Effector memory CD4-positive, alpha-beta T cell (primary cell): ENCODE measurements at regions not wholly inside any gene's neighbourhood (a gene's known extent, or its start where the extent isn't known, plus 50 kb on each side); places are given as distances from the start of the nearest gene placed in this dataset.

Experiments used
- DNase-seq, 3 donors: peaks; one replicate each; pipeline ENCODE4 v3.0.0-alpha.2; 2020
- H3K27ac ChIP-seq: 2 replicates; pipeline ENCODE4 v1.7.0; 2013; ENCODE audit warnings: mild to moderate bottlenecking, low read length, moderate library complexity; ENCODE audit not compliant: insufficient read depth, poor library complexity, severe bottlenecking
- H3K27me3 ChIP-seq: replicated peaks from 2 replicates; pipeline ENCODE4 v1.7.0; 2013; ENCODE audit warnings: mild to moderate bottlenecking, low read length; ENCODE audit not compliant: insufficient read depth, control insufficient read depth, poor library complexity, severe bottlenecking
- H3K36me3 ChIP-seq: 2 replicates; pipeline ENCODE4 v1.7.0; 2013; ENCODE audit warnings: mild to moderate bottlenecking, low read length, moderate library complexity; ENCODE audit not compliant: control insufficient read depth, insufficient read depth
- H3K4me1 ChIP-seq: 2 replicates; pipeline ENCODE4 v1.7.0; 2013; ENCODE audit warnings: low read length, mild to moderate bottlenecking; ENCODE audit not compliant: control insufficient read depth, insufficient read depth, poor library complexity, severe bottlenecking
- H3K4me3 ChIP-seq: 2 replicates; pipeline ENCODE4 v1.7.0; 2013; ENCODE audit warnings: low read length, low read depth, mild to moderate bottlenecking; ENCODE audit not compliant: insufficient read depth, poor library complexity, severe bottlenecking
- H3K9me3 ChIP-seq: 2 replicates; pipeline ENCODE4 v1.7.0; 2013; ENCODE audit warnings: mild to moderate bottlenecking, low read length, moderate library complexity; ENCODE audit not compliant: control insufficient read depth

GRCh38 chr4:182082910-182083309 is 160.3 kb upstream of the TENM3 start:
- H3K4me3 ChIP-seq = no peak overlapping the region
- H3K4me1 ChIP-seq = no peaks in the 10 kb centered on the region
- no peaks in the 10 kb centered on the region for H3K9me3 ChIP-seq
- DNase-seq = no peak
- no peak overlapping the region for H3K27ac ChIP-seq
- no peaks in the 10 kb centered on the region for H3K27me3 ChIP-seq
- H3K36me3 ChIP-seq = no peaks in the 10 kb centered on the region

- no peaks in the 10 kb centered on the region for H3K36me3 ChIP-seq
- no peaks in the 10 kb centered on the region for H3K27me3 ChIP-seq
- no peak overlapping the region for H3K4me3 ChIP-seq
- no peak for DNase-seq
- H3K4me1 ChIP-seq = no peaks in the 10 kb centered on the region
- no peak overlapping the region for H3K27ac ChIP-seq
- H3K9me3 ChIP-seq = no peaks in the 10 kb centered on the region
These were observed 159.4 kb upstream of the TENM3 start for GRCh38 chr4:182083671-182084410.

GRCh38 chr4:182085051-182085480 is 158.1 kb upstream of the TENM3 start:
- Histone ChIP-seq H3K27ac (no peak overlapping the region), H3K9me3 (no peaks in the 10 kb centered on the region), H3K4me1 (no peaks in the 10 kb centered on the region), H3K4me3 (no peak overlapping the region), H3K36me3 (no peaks in the 10 kb centered on the region), H3K27me3 (no peaks in the 10 kb centered on the region)
- no peak for DNase-seq

GRCh38 chr4:182089326-182089725 is 153.9 kb upstream of the TENM3 start:
- H3K27me3 ChIP-seq = no peaks in the 10 kb centered on the region
- H3K9me3 ChIP-seq = no peaks in the 10 kb centered on the region
- no peaks in the 10 kb centered on the region for H3K36me3 ChIP-seq
- DNase-seq = no peak
- H3K27ac ChIP-seq = no peak overlapping the region
- no peak overlapping the region for H3K4me3 ChIP-seq
- H3K4me1 ChIP-seq = no peaks in the 10 kb centered on the region

GRCh38 chr4:182090186-182090585 is 153.0 kb upstream of the TENM3 start:
- Histone ChIP-seq H3K36me3 (no peaks in the 10 kb centered on the region), H3K27me3 (no peaks in the 10 kb centered on the region), H3K4me1 (no peaks in the 10 kb centered on the region), H3K27ac (no peak overlapping the region), H3K4me3 (no peak overlapping the region), H3K9me3 (no peaks in the 10 kb centered on the region)
- no peak for DNase-seq

GRCh38 chr4:182091128-182091527 is 152.1 kb upstream of the TENM3 start:
- Histone ChIP-seq H3K36me3 (no peaks in the 10 kb centered on the region), H3K27me3 (no peaks in the 10 kb centered on the region), H3K4me3 (no peak overlapping the region), H3K4me1 (no peaks in the 10 kb centered on the region), H3K27ac (no peak overlapping the region), H3K9me3 (no peaks in the 10 kb centered on the region)
- no peak for DNase-seq

GRCh38 chr4:182093431-182093831 is 149.8 kb upstream of the TENM3 start:
- Histone ChIP-seq H3K4me1 (no peaks in the 10 kb centered on the region), H3K27me3 (no peaks in the 10 kb centered on the region), H3K4me3 (no peak overlapping the region), H3K9me3 (no peaks in the 10 kb centered on the region), H3K27ac (no peak overlapping the region), H3K36me3 (no peaks in the 10 kb centered on the region)
- DNase-seq = no peak

- H3K4me1 ChIP-seq = no peaks in the 10 kb centered on the region
- H3K4me3 ChIP-seq = no peak overlapping the region
- H3K9me3 ChIP-seq = no peaks in the 10 kb centered on the region
- no peaks in the 10 kb centered on the region for H3K36me3 ChIP-seq
- DNase-seq = no peak
- no peaks in the 10 kb centered on the region for H3K27me3 ChIP-seq
- H3K27ac ChIP-seq = no peak overlapping the region
These were observed 149.3 kb upstream of the TENM3 start for GRCh38 chr4:182093935-182094334.

- H3K9me3 ChIP-seq = no peaks in the 10 kb centered on the region
- no peaks in the 10 kb centered on the region for H3K36me3 ChIP-seq
- H3K4me1 ChIP-seq = no peaks in the 10 kb centered on the region
- no peak overlapping the region for H3K27ac ChIP-seq
- H3K27me3 ChIP-seq = no peaks in the 10 kb centered on the region
- H3K4me3 ChIP-seq = no peak overlapping the region
- DNase-seq = no peak
These were observed 141.6 kb upstream of the TENM3 start for GRCh38 chr4:182101618-182102017.

- no peak overlapping the region for H3K27ac ChIP-seq
- no peaks in the 10 kb centered on the region for H3K27me3 ChIP-seq
- H3K36me3 ChIP-seq = no peaks in the 10 kb centered on the region
- no peak for DNase-seq
- H3K4me1 ChIP-seq = no peaks in the 10 kb centered on the region
- no peaks in the 10 kb centered on the region for H3K9me3 ChIP-seq
- H3K4me3 ChIP-seq = no peak overlapping the region
These were observed 140.6 kb upstream of the TENM3 start for GRCh38 chr4:182102576-182102975.
